ENCODE measurements at regions not wholly inside any gene's neighbourhood (a gene's known extent, or its start where the extent isn't known, plus 50 kb on each side); places are given as distances from the start of the nearest gene placed in this dataset.
"Not testable (repeated sequence)": the region's sequence is repeated elsewhere in the genome, so short reads cannot be mapped to it uniquely, and the experiment has no call there.

GRCh38 chr2:53317861-53318260 is 449.7 kb upstream of the CHAC2 start:
- intact Hi-C loops (cut with micrococcal nuclease; ENCODE audit: unreplicated experiment) = no loop called here
- H3K4me3 ChIP-seq (ENCODE audit: low read depth, low read length, poor library complexity, severe bottlenecking) = no peak overlapping the region
- CTCF ChIA-PET = no interaction called here
- no peaks in the 10 kb centered on the region for H3K36me3 ChIP-seq (ENCODE audit: insufficient read depth, low read length, poor library complexity, severe bottlenecking)
- H3K27ac ChIP-seq (ENCODE audit: low read depth, low read length, poor library complexity, severe bottlenecking) = no peak overlapping the region
- H3K4me1 ChIP-seq (ENCODE audit: insufficient read depth, low read length, poor library complexity, severe bottlenecking) = no peaks in the 10 kb centered on the region
- BruUV-seq (replicated peaks) = no TSS peak
- H3K27me3 ChIP-seq (replicated peaks; ENCODE audit: insufficient read depth, low read depth, low read length, poor library complexity) = no peaks in the 10 kb centered on the region
- POLR2A ChIA-PET (ENCODE audit: low non-redundant PET) = no interaction called here
- no peak for TF ChIP-seq EZH2 (IDR thresholded peaks at IDR 0.05; ENCODE audit: borderline replicate concordance, low read depth, low read length, poor library complexity, severe bottlenecking)
- TF ChIP-seq CTCF (conservative IDR thresholded peaks at IDR 0.05; ENCODE audit: low read depth, low read length) = no peak
- no peak for DNase-seq (ENCODE audit: low spot score)
- H3K9me3 ChIP-seq (ENCODE audit: low read depth, low read length, poor library complexity, severe bottlenecking) = no peaks in the 10 kb centered on the region

GRCh38 chr2:53315149-53315548 is 452.5 kb upstream of the CHAC2 start:
- Histone ChIP-seq H3K27ac (ENCODE audit: low read depth, low read length, poor library complexity, severe bottlenecking) (no peak overlapping the region), H3K27me3 (replicated peaks; ENCODE audit: insufficient read depth, low read depth, low read length, poor library complexity) (no peaks in the 10 kb centered on the region), H3K36me3 (ENCODE audit: insufficient read depth, low read length, poor library complexity, severe bottlenecking) (no peaks in the 10 kb centered on the region), H3K4me1 (ENCODE audit: insufficient read depth, low read length, poor library complexity, severe bottlenecking) (no peaks in the 10 kb centered on the region), H3K4me3 (ENCODE audit: low read depth, low read length, poor library complexity, severe bottlenecking) (no peak overlapping the region), H3K9me3 (ENCODE audit: low read depth, low read length, poor library complexity, severe bottlenecking) (no peaks in the 10 kb centered on the region)
- intact Hi-C loops (cut with micrococcal nuclease; ENCODE audit: unreplicated experiment) = no loop called here
- no peak for TF ChIP-seq CTCF (conservative IDR thresholded peaks at IDR 0.05; ENCODE audit: low read depth, low read length)
- TF ChIP-seq EZH2 (IDR thresholded peaks at IDR 0.05; ENCODE audit: borderline replicate concordance, low read depth, low read length, poor library complexity, severe bottlenecking) = no peak
- CTCF ChIA-PET = no interaction called here
- DNase-seq (ENCODE audit: low spot score) = no peak
- POLR2A ChIA-PET (ENCODE audit: low non-redundant PET) = no interaction called here
- BruUV-seq (replicated peaks) = no TSS peak

- no peak for TF ChIP-seq EZH2 (IDR thresholded peaks at IDR 0.05; ENCODE audit: borderline replicate concordance, low read depth, low read length, poor library complexity, severe bottlenecking)
- TF ChIP-seq CTCF (conservative IDR thresholded peaks at IDR 0.05; ENCODE audit: low read depth, low read length) = no peak
- no peak for DNase-seq (ENCODE audit: low spot score)
- BruUV-seq (replicated peaks) = no TSS peak
- no peak overlapping the region for H3K4me3 ChIP-seq (ENCODE audit: low read depth, low read length, poor library complexity, severe bottlenecking)
- ChIA-PET CTCF (no interaction called here), POLR2A (ENCODE audit: low non-redundant PET) (no interaction called here)
- H3K4me1 ChIP-seq (ENCODE audit: insufficient read depth, low read length, poor library complexity, severe bottlenecking) = no peaks in the 10 kb centered on the region
- no peak overlapping the region for H3K27ac ChIP-seq (ENCODE audit: low read depth, low read length, poor library complexity, severe bottlenecking)
- intact Hi-C loops (cut with micrococcal nuclease; ENCODE audit: unreplicated experiment) = no loop called here
- H3K27me3 ChIP-seq (replicated peaks; ENCODE audit: insufficient read depth, low read depth, low read length, poor library complexity) = no peaks in the 10 kb centered on the region
- no peaks in the 10 kb centered on the region for H3K9me3 ChIP-seq (ENCODE audit: low read depth, low read length, poor library complexity, severe bottlenecking)
- H3K36me3 ChIP-seq (ENCODE audit: insufficient read depth, low read length, poor library complexity, severe bottlenecking) = no peaks in the 10 kb centered on the region
Measured at GRCh38 chr2:53314718-53315117, 452.9 kb upstream of the CHAC2 start.

GRCh38 chr2:53313644-53314043 is 454.0 kb upstream of the CHAC2 start:
- not testable (repeated sequence) for DNase-seq (ENCODE audit: low spot score); BruUV-seq (replicated peaks)

More at GRCh38 chr2:53313644-53314043, 454.0 kb upstream of the CHAC2 start:
- H3K4me1 ChIP-seq (ENCODE audit: insufficient read depth, low read length, poor library complexity, severe bottlenecking); H3K4me3 ChIP-seq (ENCODE audit: low read depth, low read length, poor library complexity, severe bottlenecking); CTCF ChIA-PET; H3K27me3 ChIP-seq (replicated peaks; ENCODE audit: insufficient read depth, low read depth, low read length, poor library complexity); intact Hi-C loops (cut with micrococcal nuclease; ENCODE audit: unreplicated experiment); H3K9me3 ChIP-seq (ENCODE audit: low read depth, low read length, poor library complexity, severe bottlenecking); H3K36me3 ChIP-seq (ENCODE audit: insufficient read depth, low read length, poor library complexity, severe bottlenecking); H3K27ac ChIP-seq (ENCODE audit: low read depth, low read length, poor library complexity, severe bottlenecking); POLR2A ChIA-PET (ENCODE audit: low non-redundant PET): not testable (repeated sequence)
